ENCODE measurements at regions not wholly inside any gene's neighbourhood (a gene's known extent, or its start where the extent isn't known, plus 50 kb on each side); places are given as distances from the start of the nearest gene placed in this dataset.

DNA sequence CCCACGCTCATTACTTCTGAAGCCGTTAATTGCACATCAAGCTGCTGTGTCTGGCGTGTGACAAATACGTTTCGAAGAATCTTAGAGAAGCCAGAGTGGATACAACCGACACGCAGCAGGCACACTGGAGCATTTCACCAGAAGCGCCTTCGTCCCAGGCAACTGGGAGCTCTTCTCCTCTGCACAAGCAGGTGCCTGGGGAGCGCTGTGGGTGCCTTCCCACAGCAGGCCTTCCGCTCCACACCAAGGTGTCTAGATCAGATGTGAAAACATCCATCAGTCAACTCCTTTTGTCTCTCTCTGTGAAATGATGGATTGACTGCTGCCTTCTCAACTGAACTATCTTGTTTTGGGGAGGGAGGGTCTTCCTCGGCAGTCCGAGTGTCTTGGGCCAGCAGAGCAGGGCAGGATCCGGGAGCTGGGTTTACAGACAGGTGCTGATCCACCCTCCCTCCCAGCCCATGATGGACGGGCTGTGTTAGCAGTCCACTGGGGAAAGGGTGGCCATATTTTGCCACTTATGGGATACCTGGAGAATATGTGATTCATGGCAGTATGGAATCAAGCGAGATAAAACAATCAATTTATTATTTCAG lies 326.3 kb downstream of the TCERG1L start:
- TF ChIP-seq POLR2A (IDR thresholded peaks at IDR 0.05): no peak
- TF ChIP-seq, protein P1, sequence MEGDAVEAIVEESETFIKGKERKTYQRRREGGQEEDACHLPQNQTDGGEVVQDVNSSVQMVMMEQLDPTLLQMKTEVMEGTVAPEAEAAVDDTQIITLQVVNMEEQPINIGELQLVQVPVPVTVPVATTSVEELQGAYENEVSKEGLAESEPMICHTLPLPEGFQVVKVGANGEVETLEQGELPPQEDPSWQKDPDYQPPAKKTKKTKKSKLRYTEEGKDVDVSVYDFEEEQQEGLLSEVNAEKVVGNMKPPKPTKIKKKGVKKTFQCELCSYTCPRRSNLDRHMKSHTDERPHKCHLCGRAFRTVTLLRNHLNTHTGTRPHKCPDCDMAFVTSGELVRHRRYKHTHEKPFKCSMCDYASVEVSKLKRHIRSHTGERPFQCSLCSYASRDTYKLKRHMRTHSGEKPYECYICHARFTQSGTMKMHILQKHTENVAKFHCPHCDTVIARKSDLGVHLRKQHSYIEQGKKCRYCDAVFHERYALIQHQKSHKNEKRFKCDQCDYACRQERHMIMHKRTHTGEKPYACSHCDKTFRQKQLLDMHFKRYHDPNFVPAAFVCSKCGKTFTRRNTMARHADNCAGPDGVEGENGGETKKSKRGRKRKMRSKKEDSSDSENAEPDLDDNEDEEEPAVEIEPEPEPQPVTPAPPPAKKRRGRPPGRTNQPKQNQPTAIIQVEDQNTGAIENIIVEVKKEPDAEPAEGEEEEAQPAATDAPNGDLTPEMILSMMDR (IDR thresholded peaks at IDR 0.05): no peak
